VCaP (cell line): ENCODE measurements at regions not wholly inside any gene's neighbourhood (a gene's known extent, or its start where the extent isn't known, plus 50 kb on each side); places are given as distances from the start of the nearest gene placed in this dataset.

Source experiments
- H3K27ac ChIP-seq: fragments of 450-650 bp; 2 replicates; pipeline ENCODE4 v1.5.1; 2017
- CTCF ChIP-seq: fragments of 450-650 bp; conservative IDR thresholded peaks from 2 replicates; pipeline ENCODE4 v1.5.1; 2017; ENCODE audit warnings: mild to moderate bottlenecking, moderate library complexity

- TF ChIP-seq CTCF: no peak
- peak overlapping the region; percentile 78 for H3K27ac ChIP-seq
Measured at GRCh38 chr5:74327339-74327685, 313.2 kb downstream of the ENC1 start.

DNA sequence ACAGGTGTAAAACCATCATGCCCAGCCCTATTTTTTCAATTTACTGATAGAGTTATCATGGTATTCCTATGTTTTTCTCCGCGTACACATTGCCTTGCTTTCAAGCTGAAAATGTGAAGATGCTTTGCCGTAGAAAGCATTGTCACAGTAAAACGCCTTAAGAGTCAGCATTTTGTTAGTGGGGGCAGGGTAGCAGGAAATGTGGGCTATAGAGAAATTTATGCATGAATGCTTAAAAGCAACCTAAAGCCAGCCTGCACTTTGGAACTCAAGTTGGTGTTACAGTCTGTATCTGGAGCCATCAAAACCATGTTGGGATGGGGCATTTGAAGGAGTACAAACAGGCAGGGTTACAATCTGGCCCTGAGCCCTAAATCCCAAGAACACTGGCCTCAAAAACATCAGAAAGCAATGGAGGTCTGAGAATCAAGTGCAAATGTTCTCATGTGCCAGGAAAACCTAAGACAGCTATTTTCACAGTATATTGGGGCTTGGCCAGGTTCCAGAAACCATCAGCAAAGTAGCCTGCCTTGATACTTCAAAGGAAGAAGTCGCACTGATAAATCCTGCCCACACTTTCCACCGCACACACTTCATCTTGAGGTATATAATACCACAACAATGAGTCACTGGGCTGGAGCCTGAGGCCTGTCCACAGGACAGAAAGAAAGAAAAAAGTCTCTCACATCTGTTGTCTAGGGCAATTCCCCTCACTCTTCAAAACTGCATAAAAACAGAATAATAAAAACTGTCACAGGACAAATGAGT is 313.8 kb downstream of the ENC1 start:
- H3K27ac ChIP-seq: peak overlapping the region; percentile 78
- no peak for TF ChIP-seq CTCF

GRCh38 chr5:74325866-74326265 is 314.7 kb downstream of the ENC1 start:
- H3K27ac ChIP-seq: no peak overlapping the region; the same call in 1 of the 2 replicates
- TF ChIP-seq CTCF: no peak

- no peak for TF ChIP-seq CTCF
- H3K27ac ChIP-seq: no peak overlapping the region
Measured at GRCh38 chr5:74324556-74324955, 316.0 kb downstream of the ENC1 start.

GRCh38 chr5:74322944-74323343 is 317.6 kb downstream of the ENC1 start:
- TF ChIP-seq CTCF: no peak
- H3K27ac ChIP-seq: no peak overlapping the region

- H3K27ac ChIP-seq: no peak overlapping the region
- TF ChIP-seq CTCF: no peak
Measured at GRCh38 chr5:74322191-74322590, 318.3 kb downstream of the ENC1 start.

DNA sequence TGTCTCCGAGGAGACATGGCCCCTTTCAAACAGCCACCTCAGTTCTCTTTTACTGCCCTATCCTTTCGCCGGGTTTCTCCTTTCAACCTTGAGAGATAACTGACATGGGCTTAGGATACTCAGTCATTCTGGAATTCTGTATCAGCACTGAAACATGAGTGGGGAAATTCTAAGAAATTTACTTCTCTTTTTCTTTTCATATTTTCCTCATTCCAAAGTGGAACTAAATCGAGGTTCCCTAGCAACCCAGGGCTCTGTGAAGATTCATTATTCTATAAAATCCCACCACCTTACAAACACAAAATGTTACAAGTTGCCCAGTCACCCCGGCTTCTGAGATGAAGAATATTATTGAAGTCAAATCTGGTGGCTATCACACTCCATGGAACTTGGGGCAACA is 319.2 kb downstream of the ENC1 start:
- TF ChIP-seq CTCF: no peak
- no peak overlapping the region for H3K27ac ChIP-seq
